Activated CD8-positive, alpha-beta memory T cell treated with anti-CD3 and anti-CD28 coated beads for 36 hours (primary cell): ENCODE measurements at regions not wholly inside any gene's neighbourhood (a gene's known extent, or its start where the extent isn't known, plus 50 kb on each side); places are given as distances from the start of the nearest gene placed in this dataset.
"Not testable (repeated sequence)": the region's sequence is repeated elsewhere in the genome, so short reads cannot be mapped to it uniquely, and the experiment has no call there.

ENCODE experiments used
- CTCF ChIA-PET: fragments of 350-600 bp; sonication (Branson Sonifier 250); formaldehyde crosslinking; loops from one replicate; lab custom pipeline; 2021; ENCODE audit warnings: antibody characterized with exemption; lab: Charles Lee
- POLR2A ChIA-PET: fragments of 350-600 bp; sonication (Branson Sonifier 250); formaldehyde crosslinking; loops from one replicate; lab custom pipeline; 2021; ENCODE audit warnings: antibody characterized with exemption; lab: Charles Lee

- CTCF ChIA-PET, POLR2A ChIA-PET: not testable (repeated sequence)
Observed at GRCh38 chr17:62131271-62131670, 66.2 kb upstream of the MED13 start.

GRCh38 chr17:62130739-62131138 is 65.7 kb upstream of the MED13 start:
- POLR2A ChIA-PET: no interaction called here
- CTCF ChIA-PET: no interaction called here

GRCh38 chr17:62126292-62126691 is 61.2 kb upstream of the MED13 start:
- ChIA-PET POLR2A (no interaction called here), CTCF (no interaction called here)

GRCh38 chr17:62125307-62125706 is 60.2 kb upstream of the MED13 start:
- POLR2A ChIA-PET: no interaction called here
- CTCF ChIA-PET: no interaction called here

- POLR2A ChIA-PET: no interaction called here
Observed at GRCh38 chr17:62121025-62121730, 56.1 kb upstream of the MED13 start.

GRCh38 chr17:62119373-62119772 is 54.3 kb upstream of the MED13 start:
- CTCF ChIA-PET: no interaction called here
- POLR2A ChIA-PET: no interaction called here

More at GRCh38 chr17:62121025-62121730, 56.1 kb upstream of the MED13 start:
- CTCF ChIA-PET: interaction anchor here (1.3 kb wide), 1 partner anchor 12 kb away, joined by 6 read pairs; no protein-coding TSS in a partner anchor
